ENCODE measurements at regions not wholly inside any gene's neighbourhood (a gene's known extent, or its start where the extent isn't known, plus 50 kb on each side); places are given as distances from the start of the nearest gene placed in this dataset.

GRCh38 chr13:48160606-48161278 is 65.8 kb upstream of the MED4 start:
- Mint-ChIP-seq H3K4me3 (ENCODE audit: low read depth) (no peak overlapping the region), H3K4me1 (ENCODE audit: low read depth) (no peaks in the 10 kb centered on the region), H3K36me3 (ENCODE audit: insufficient read depth) (no peaks in the 10 kb centered on the region), H3K9me3 (ENCODE audit: low read depth) (no peaks in the 10 kb centered on the region), H3K27ac (no peak overlapping the region), H3K27me3 (peaks cover 7% of the 10 kb centered on the region)
- no peak for TF ChIP-seq CTCF (IDR thresholded peaks at IDR 0.05; ENCODE audit: unreplicated experiment)
- DNase-seq (ENCODE audit: low spot score, unreplicated experiment): no peak

GRCh38 chr13:48159826-48160225 is 64.9 kb upstream of the MED4 start:
- Mint-ChIP-seq H3K9me3 (ENCODE audit: low read depth) (no peaks in the 10 kb centered on the region), H3K36me3 (ENCODE audit: insufficient read depth) (no peaks in the 10 kb centered on the region), H3K27ac (no peak overlapping the region), H3K4me3 (ENCODE audit: low read depth) (no peak overlapping the region), H3K27me3 (peaks cover 7% of the 10 kb centered on the region), H3K4me1 (ENCODE audit: low read depth) (no peaks in the 10 kb centered on the region)
- no peak for TF ChIP-seq CTCF (IDR thresholded peaks at IDR 0.05; ENCODE audit: unreplicated experiment)
- no peak for DNase-seq (ENCODE audit: low spot score, unreplicated experiment)

GRCh38 chr13:48159401-48159800 is 64.5 kb upstream of the MED4 start:
- no peak for TF ChIP-seq CTCF (IDR thresholded peaks at IDR 0.05; ENCODE audit: unreplicated experiment)
- H3K36me3 Mint-ChIP-seq (ENCODE audit: insufficient read depth): no peaks in the 10 kb centered on the region
- H3K4me3 Mint-ChIP-seq (ENCODE audit: low read depth): no peak overlapping the region
- H3K4me1 Mint-ChIP-seq (ENCODE audit: low read depth): no peaks in the 10 kb centered on the region
- H3K9me3 Mint-ChIP-seq (ENCODE audit: low read depth): no peaks in the 10 kb centered on the region
- no peak for DNase-seq (ENCODE audit: low spot score, unreplicated experiment)
- peaks cover 7% of the 10 kb centered on the region for H3K27me3 Mint-ChIP-seq
- H3K27ac Mint-ChIP-seq: no peak overlapping the region

GRCh38 chr13:48158915-48159314 is 64.0 kb upstream of the MED4 start:
- TF ChIP-seq CTCF (IDR thresholded peaks at IDR 0.05; ENCODE audit: unreplicated experiment): no peak
- no peaks in the 10 kb centered on the region for H3K36me3 Mint-ChIP-seq (ENCODE audit: insufficient read depth)
- no peaks in the 10 kb centered on the region for H3K9me3 Mint-ChIP-seq (ENCODE audit: low read depth)
- DNase-seq (ENCODE audit: low spot score, unreplicated experiment): no peak
- no peak overlapping the region for H3K27ac Mint-ChIP-seq
- no peak overlapping the region for H3K4me3 Mint-ChIP-seq (ENCODE audit: low read depth)
- peaks cover 7% of the 10 kb centered on the region for H3K27me3 Mint-ChIP-seq
- no peaks in the 10 kb centered on the region for H3K4me1 Mint-ChIP-seq (ENCODE audit: low read depth)

- H3K27me3 Mint-ChIP-seq: peaks cover 7% of the 10 kb centered on the region
- no peak for DNase-seq (ENCODE audit: low spot score, unreplicated experiment)
- H3K9me3 Mint-ChIP-seq (ENCODE audit: low read depth): no peaks in the 10 kb centered on the region
- no peak overlapping the region for H3K4me3 Mint-ChIP-seq (ENCODE audit: low read depth)
- no peaks in the 10 kb centered on the region for H3K4me1 Mint-ChIP-seq (ENCODE audit: low read depth)
- no peaks in the 10 kb centered on the region for H3K36me3 Mint-ChIP-seq (ENCODE audit: insufficient read depth)
- H3K27ac Mint-ChIP-seq: no peak overlapping the region
- no peak for TF ChIP-seq CTCF (IDR thresholded peaks at IDR 0.05; ENCODE audit: unreplicated experiment)
Measured at GRCh38 chr13:48158290-48158689, 63.4 kb upstream of the MED4 start.
